ENCODE measurements at regions not wholly inside any gene's neighbourhood (a gene's known extent, or its start where the extent isn't known, plus 50 kb on each side); places are given as distances from the start of the nearest gene placed in this dataset.
"Not testable (repeated sequence)": the region's sequence is repeated elsewhere in the genome, so short reads cannot be mapped to it uniquely, and the experiment has no call there.

- no peak for DNase-seq (ENCODE audit: low read depth)
- Histone ChIP-seq H3K9ac (ENCODE audit: low read length) (no peak overlapping the region), H3K36me3 (ENCODE audit: control insufficient read depth, insufficient read depth, low read length, severe bottlenecking) (no peaks in the 10 kb centered on the region), H3K4me1 (ENCODE audit: control insufficient read depth, insufficient read depth, low read length) (peaks cover 8% of the 10 kb centered on the region), H3K27me3 (replicated peaks; ENCODE audit: control insufficient read depth, insufficient read depth, low read length) (peaks cover 18% of the 10 kb centered on the region), H3K4me3 (ENCODE audit: low read length) (no peak overlapping the region), H3K9me3 (ENCODE audit: control insufficient read depth, low read length) (peaks cover 12% of the 10 kb centered on the region)
These were observed 257.1 kb upstream of the KCNG1 start for GRCh38 chr20:51280047-51280446.

GRCh38 chr20:51277961-51278360, 255.1 kb upstream of the KCNG1 start:
- Histone ChIP-seq H3K9ac (ENCODE audit: low read length) (no peak overlapping the region), H3K4me1 (ENCODE audit: control insufficient read depth, insufficient read depth, low read length) (peaks cover 8% of the 10 kb centered on the region), H3K4me3 (ENCODE audit: low read length) (no peak overlapping the region), H3K36me3 (ENCODE audit: control insufficient read depth, insufficient read depth, low read length, severe bottlenecking) (no peaks in the 10 kb centered on the region), H3K9me3 (ENCODE audit: control insufficient read depth, low read length) (peaks cover 12% of the 10 kb centered on the region), H3K27me3 (replicated peaks; ENCODE audit: control insufficient read depth, insufficient read depth, low read length) (peaks cover 32% of the 10 kb centered on the region)
- no peak for DNase-seq (ENCODE audit: low read depth)

GRCh38 chr20:51276296-51276695, 253.4 kb upstream of the KCNG1 start:
- Histone ChIP-seq H3K36me3 (ENCODE audit: control insufficient read depth, insufficient read depth, low read length, severe bottlenecking) (no peaks in the 10 kb centered on the region), H3K27me3 (replicated peaks; ENCODE audit: control insufficient read depth, insufficient read depth, low read length) (peaks cover 36% of the 10 kb centered on the region), H3K9ac (ENCODE audit: low read length) (no peak overlapping the region), H3K4me1 (ENCODE audit: control insufficient read depth, insufficient read depth, low read length) (peaks cover 11% of the 10 kb centered on the region), H3K9me3 (ENCODE audit: control insufficient read depth, low read length) (peaks cover 12% of the 10 kb centered on the region), H3K4me3 (ENCODE audit: low read length) (no peak overlapping the region)
- no peak for DNase-seq (ENCODE audit: low read depth)

GRCh38 chr20:51275826-51276225, 252.9 kb upstream of the KCNG1 start:
- H3K4me3 ChIP-seq (ENCODE audit: low read length) = no peak overlapping the region
- peaks cover 40% of the 10 kb centered on the region for H3K27me3 ChIP-seq (replicated peaks; ENCODE audit: control insufficient read depth, insufficient read depth, low read length)
- H3K9ac ChIP-seq (ENCODE audit: low read length) = no peak overlapping the region
- H3K9me3 ChIP-seq (ENCODE audit: control insufficient read depth, low read length) = peaks cover 12% of the 10 kb centered on the region
- peaks cover 11% of the 10 kb centered on the region for H3K4me1 ChIP-seq (ENCODE audit: control insufficient read depth, insufficient read depth, low read length)
- no peaks in the 10 kb centered on the region for H3K36me3 ChIP-seq (ENCODE audit: control insufficient read depth, insufficient read depth, low read length, severe bottlenecking)
- no peak for DNase-seq (ENCODE audit: low read depth)

- Histone ChIP-seq H3K27me3 (replicated peaks; ENCODE audit: control insufficient read depth, insufficient read depth, low read length) (peaks cover 40% of the 10 kb centered on the region), H3K4me3 (ENCODE audit: low read length) (no peak overlapping the region), H3K4me1 (ENCODE audit: control insufficient read depth, insufficient read depth, low read length) (peaks cover 11% of the 10 kb centered on the region), H3K36me3 (ENCODE audit: control insufficient read depth, insufficient read depth, low read length, severe bottlenecking) (no peaks in the 10 kb centered on the region), H3K9ac (ENCODE audit: low read length) (no peak overlapping the region), H3K9me3 (ENCODE audit: control insufficient read depth, low read length) (peaks cover 16% of the 10 kb centered on the region)
- DNase-seq (ENCODE audit: low read depth) = no peak
These were observed 252.3 kb upstream of the KCNG1 start for GRCh38 chr20:51275181-51275580.

- no peaks in the 10 kb centered on the region for H3K36me3 ChIP-seq (ENCODE audit: control insufficient read depth, insufficient read depth, low read length, severe bottlenecking)
- H3K27me3 ChIP-seq (replicated peaks; ENCODE audit: control insufficient read depth, insufficient read depth, low read length) = peaks cover 36% of the 10 kb centered on the region
- H3K4me1 ChIP-seq (ENCODE audit: control insufficient read depth, insufficient read depth, low read length) = peaks cover 11% of the 10 kb centered on the region
- no peak overlapping the region for H3K4me3 ChIP-seq (ENCODE audit: low read length)
- no peak overlapping the region for H3K9ac ChIP-seq (ENCODE audit: low read length)
- no peak for DNase-seq (ENCODE audit: low read depth)
- peaks cover 7% of the 10 kb centered on the region for H3K9me3 ChIP-seq (ENCODE audit: control insufficient read depth, low read length)
These were observed 249.5 kb upstream of the KCNG1 start for GRCh38 chr20:51272401-51272800.

GRCh38 chr20:51271931-51272330, 249.0 kb upstream of the KCNG1 start:
- H3K4me3 ChIP-seq (ENCODE audit: low read length) = no peak overlapping the region
- peaks cover 11% of the 10 kb centered on the region for H3K4me1 ChIP-seq (ENCODE audit: control insufficient read depth, insufficient read depth, low read length)
- no peak overlapping the region for H3K9ac ChIP-seq (ENCODE audit: low read length)
- DNase-seq (ENCODE audit: low read depth) = no peak
- peaks cover 31% of the 10 kb centered on the region for H3K27me3 ChIP-seq (replicated peaks; ENCODE audit: control insufficient read depth, insufficient read depth, low read length)
- peaks cover 7% of the 10 kb centered on the region for H3K9me3 ChIP-seq (ENCODE audit: control insufficient read depth, low read length)
- no peaks in the 10 kb centered on the region for H3K36me3 ChIP-seq (ENCODE audit: control insufficient read depth, insufficient read depth, low read length, severe bottlenecking)

- H3K36me3 ChIP-seq (ENCODE audit: control insufficient read depth, insufficient read depth, low read length, severe bottlenecking); H3K4me3 ChIP-seq (ENCODE audit: low read length); DNase-seq (ENCODE audit: low read depth); H3K9me3 ChIP-seq (ENCODE audit: control insufficient read depth, low read length); H3K9ac ChIP-seq (ENCODE audit: low read length): not testable (repeated sequence)
- Histone ChIP-seq H3K27me3 (replicated peaks; ENCODE audit: control insufficient read depth, insufficient read depth, low read length) (peaks cover 34% of the 10 kb centered on the region), H3K4me1 (ENCODE audit: control insufficient read depth, insufficient read depth, low read length) (peaks cover 11% of the 10 kb centered on the region)
These were observed 248.4 kb upstream of the KCNG1 start for GRCh38 chr20:51271289-51271688.

- Histone ChIP-seq H3K36me3 (ENCODE audit: control insufficient read depth, insufficient read depth, low read length, severe bottlenecking) (no peaks in the 10 kb centered on the region), H3K4me1 (ENCODE audit: control insufficient read depth, insufficient read depth, low read length) (peaks cover 3% of the 10 kb centered on the region), H3K27me3 (replicated peaks; ENCODE audit: control insufficient read depth, insufficient read depth, low read length) (peaks cover 40% of the 10 kb centered on the region), H3K4me3 (ENCODE audit: low read length) (no peak overlapping the region), H3K9me3 (ENCODE audit: control insufficient read depth, low read length) (peaks cover 15% of the 10 kb centered on the region), H3K9ac (ENCODE audit: low read length) (no peak overlapping the region)
- no peak for DNase-seq (ENCODE audit: low read depth)
These were observed 246.8 kb upstream of the KCNG1 start for GRCh38 chr20:51269671-51270070.

- H3K9me3 ChIP-seq (ENCODE audit: control insufficient read depth, low read length) = peaks cover 16% of the 10 kb centered on the region
- no peaks in the 10 kb centered on the region for H3K36me3 ChIP-seq (ENCODE audit: control insufficient read depth, insufficient read depth, low read length, severe bottlenecking)
- no peak overlapping the region for H3K9ac ChIP-seq (ENCODE audit: low read length)
- H3K4me1 ChIP-seq (ENCODE audit: control insufficient read depth, insufficient read depth, low read length) = peaks cover 2% of the 10 kb centered on the region
- peaks cover 34% of the 10 kb centered on the region for H3K27me3 ChIP-seq (replicated peaks; ENCODE audit: control insufficient read depth, insufficient read depth, low read length)
- H3K4me3 ChIP-seq (ENCODE audit: low read length) = no peak overlapping the region
- DNase-seq (ENCODE audit: low read depth) = no peak
These were observed 244.8 kb upstream of the KCNG1 start for GRCh38 chr20:51267679-51268078.

- Histone ChIP-seq H3K36me3 (ENCODE audit: control insufficient read depth, insufficient read depth, low read length, severe bottlenecking) (no peaks in the 10 kb centered on the region), H3K27me3 (replicated peaks; ENCODE audit: control insufficient read depth, insufficient read depth, low read length) (peaks cover 42% of the 10 kb centered on the region), H3K4me1 (ENCODE audit: control insufficient read depth, insufficient read depth, low read length) (no peaks in the 10 kb centered on the region), H3K4me3 (ENCODE audit: low read length) (no peak overlapping the region), H3K9me3 (ENCODE audit: control insufficient read depth, low read length) (peaks cover 16% of the 10 kb centered on the region), H3K9ac (ENCODE audit: low read length) (no peak overlapping the region)
- no peak for DNase-seq (ENCODE audit: low read depth)
These were observed 243.4 kb upstream of the KCNG1 start for GRCh38 chr20:51266353-51266752.

GRCh38 chr20:51265361-51265760, 242.5 kb upstream of the KCNG1 start:
- Histone ChIP-seq H3K36me3 (ENCODE audit: control insufficient read depth, insufficient read depth, low read length, severe bottlenecking) (no peaks in the 10 kb centered on the region), H3K9ac (ENCODE audit: low read length) (no peak overlapping the region), H3K4me1 (ENCODE audit: control insufficient read depth, insufficient read depth, low read length) (no peaks in the 10 kb centered on the region), H3K4me3 (ENCODE audit: low read length) (no peak overlapping the region), H3K9me3 (ENCODE audit: control insufficient read depth, low read length) (peaks cover 12% of the 10 kb centered on the region), H3K27me3 (replicated peaks; ENCODE audit: control insufficient read depth, insufficient read depth, low read length) (peaks cover 46% of the 10 kb centered on the region)
- no peak for DNase-seq (ENCODE audit: low read depth)
